ENCODE measurements at regions not wholly inside any gene's neighbourhood (a gene's known extent, or its start where the extent isn't known, plus 50 kb on each side); places are given as distances from the start of the nearest gene placed in this dataset.

DNA sequence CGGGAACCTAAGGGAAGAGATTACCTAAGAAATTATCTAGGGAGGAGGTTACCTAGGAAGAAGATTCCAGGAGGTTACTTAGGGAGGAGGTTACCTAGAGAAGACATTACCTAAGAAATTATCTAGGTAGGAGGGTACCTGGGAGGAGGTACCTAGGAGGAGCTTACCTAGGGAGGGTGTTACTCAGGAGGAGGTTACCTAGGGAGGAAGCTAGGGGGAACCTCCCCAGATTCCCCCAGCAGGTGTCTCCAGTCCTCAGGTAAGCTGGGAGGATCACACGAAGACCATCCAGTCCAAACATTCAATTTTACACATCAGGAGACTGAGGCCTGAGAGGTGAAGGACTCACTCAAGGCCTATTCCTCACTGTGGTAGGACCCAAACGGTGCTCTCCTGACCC lies 482.8 kb downstream of the TBC1D22A start:
- intact Hi-C loops (cut with DNase I) = no loop called here
- no peak for DNase-seq
- H3K4me1 ChIP-seq = no peaks in the 10 kb centered on the region
- 60 to 79% methylated on average over 2 of the region's 3 CpGs for WGBS, 2 donors
- TF ChIP-seq, protein P1, sequence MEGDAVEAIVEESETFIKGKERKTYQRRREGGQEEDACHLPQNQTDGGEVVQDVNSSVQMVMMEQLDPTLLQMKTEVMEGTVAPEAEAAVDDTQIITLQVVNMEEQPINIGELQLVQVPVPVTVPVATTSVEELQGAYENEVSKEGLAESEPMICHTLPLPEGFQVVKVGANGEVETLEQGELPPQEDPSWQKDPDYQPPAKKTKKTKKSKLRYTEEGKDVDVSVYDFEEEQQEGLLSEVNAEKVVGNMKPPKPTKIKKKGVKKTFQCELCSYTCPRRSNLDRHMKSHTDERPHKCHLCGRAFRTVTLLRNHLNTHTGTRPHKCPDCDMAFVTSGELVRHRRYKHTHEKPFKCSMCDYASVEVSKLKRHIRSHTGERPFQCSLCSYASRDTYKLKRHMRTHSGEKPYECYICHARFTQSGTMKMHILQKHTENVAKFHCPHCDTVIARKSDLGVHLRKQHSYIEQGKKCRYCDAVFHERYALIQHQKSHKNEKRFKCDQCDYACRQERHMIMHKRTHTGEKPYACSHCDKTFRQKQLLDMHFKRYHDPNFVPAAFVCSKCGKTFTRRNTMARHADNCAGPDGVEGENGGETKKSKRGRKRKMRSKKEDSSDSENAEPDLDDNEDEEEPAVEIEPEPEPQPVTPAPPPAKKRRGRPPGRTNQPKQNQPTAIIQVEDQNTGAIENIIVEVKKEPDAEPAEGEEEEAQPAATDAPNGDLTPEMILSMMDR (IDR thresholded peaks at IDR 0.05) = no peak
- TF ChIP-seq POLR2A (IDR thresholded peaks at IDR 0.05) = no peak
- no peak overlapping the region for H3K4me3 ChIP-seq
- H3K9me3 ChIP-seq = peaks cover 0 to 3% (median 0%) of the 10 kb centered on the region in 3 donors
- no peak overlapping the region for H3K27ac ChIP-seq
- H3K36me3 ChIP-seq = no peaks in the 10 kb centered on the region
- peaks cover 0 to 51% (median 0%) of the 10 kb centered on the region in 4 donors for H3K27me3 ChIP-seq

DNA sequence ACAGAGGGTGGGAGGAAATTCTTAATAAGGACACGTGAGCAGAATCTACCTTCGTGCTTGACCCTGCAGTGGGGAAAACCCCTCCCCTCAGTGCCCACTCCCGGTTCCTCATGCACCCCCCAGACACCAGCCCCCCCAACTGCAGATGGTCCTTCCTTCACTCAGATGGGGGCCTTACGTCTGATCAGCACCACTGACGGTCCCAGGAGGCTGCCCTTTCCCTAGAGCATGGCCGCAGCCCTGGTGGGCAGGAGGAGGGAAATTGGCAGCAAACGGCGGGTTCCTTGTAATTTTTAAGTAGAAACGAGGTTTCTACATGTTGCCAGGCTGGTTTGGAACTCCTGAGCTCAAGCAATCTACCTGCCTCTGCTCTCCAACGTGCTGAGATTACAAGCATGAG lies 477.7 kb downstream of the TBC1D22A start:
- Histone ChIP-seq H3K4me1 (no peaks in the 10 kb centered on the region), H3K4me3 (no peak overlapping the region), H3K36me3 (no peaks in the 10 kb centered on the region), H3K27ac (no peak overlapping the region), H3K9me3 (peaks cover 0 to 3% (median 0%) of the 10 kb centered on the region in 3 donors), H3K27me3 (peaks cover 0 to 23% (median 0%) of the 10 kb centered on the region in 4 donors)
- no peak for DNase-seq
- intact Hi-C loops (cut with DNase I) = no loop called here
- TF ChIP-seq, protein P1 (IDR thresholded peaks at IDR 0.05) = no peak
- no peak for TF ChIP-seq POLR2A (IDR thresholded peaks at IDR 0.05)
- WGBS, 2 donors = 25 to 45% methylated on average over 5 to 7 of the region's 10 CpGs

DNA sequence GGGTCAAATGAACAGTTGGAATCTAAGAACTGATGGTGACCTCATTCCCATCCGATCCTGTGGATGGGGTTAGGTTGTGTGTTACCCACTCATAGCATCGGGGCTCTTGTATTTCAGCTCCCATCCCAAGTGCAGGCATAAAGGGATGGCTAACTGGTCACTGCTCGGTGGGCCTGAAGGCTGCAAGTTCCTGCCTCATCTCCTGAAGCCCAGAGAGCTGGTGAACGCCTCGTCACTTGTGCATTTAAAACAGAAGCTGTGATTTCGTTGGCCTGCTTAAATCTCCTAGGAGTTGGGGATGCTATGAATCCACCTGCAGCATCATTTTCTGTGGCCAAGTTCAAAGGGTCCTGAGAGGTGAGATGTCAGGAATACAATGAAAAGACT lies 477.0 kb downstream of the TBC1D22A start:
- H3K27ac ChIP-seq = no peak overlapping the region
- 48 to 64% methylated on average over 3 of the region's 6 CpGs for WGBS, 2 donors
- DNase-seq = no peak
- TF ChIP-seq, protein P1 (IDR thresholded peaks at IDR 0.05) = no peak
- TF ChIP-seq POLR2A (IDR thresholded peaks at IDR 0.05) = no peak
- no peak overlapping the region for H3K4me3 ChIP-seq
- peaks cover 0 to 26% (median 0%) of the 10 kb centered on the region in 4 donors for H3K27me3 ChIP-seq
- peaks cover 0 to 3% (median 0%) of the 10 kb centered on the region in 3 donors for H3K9me3 ChIP-seq
- no peaks in the 10 kb centered on the region for H3K4me1 ChIP-seq
- intact Hi-C loops (cut with DNase I) = no loop called here
- H3K36me3 ChIP-seq = no peaks in the 10 kb centered on the region

DNA sequence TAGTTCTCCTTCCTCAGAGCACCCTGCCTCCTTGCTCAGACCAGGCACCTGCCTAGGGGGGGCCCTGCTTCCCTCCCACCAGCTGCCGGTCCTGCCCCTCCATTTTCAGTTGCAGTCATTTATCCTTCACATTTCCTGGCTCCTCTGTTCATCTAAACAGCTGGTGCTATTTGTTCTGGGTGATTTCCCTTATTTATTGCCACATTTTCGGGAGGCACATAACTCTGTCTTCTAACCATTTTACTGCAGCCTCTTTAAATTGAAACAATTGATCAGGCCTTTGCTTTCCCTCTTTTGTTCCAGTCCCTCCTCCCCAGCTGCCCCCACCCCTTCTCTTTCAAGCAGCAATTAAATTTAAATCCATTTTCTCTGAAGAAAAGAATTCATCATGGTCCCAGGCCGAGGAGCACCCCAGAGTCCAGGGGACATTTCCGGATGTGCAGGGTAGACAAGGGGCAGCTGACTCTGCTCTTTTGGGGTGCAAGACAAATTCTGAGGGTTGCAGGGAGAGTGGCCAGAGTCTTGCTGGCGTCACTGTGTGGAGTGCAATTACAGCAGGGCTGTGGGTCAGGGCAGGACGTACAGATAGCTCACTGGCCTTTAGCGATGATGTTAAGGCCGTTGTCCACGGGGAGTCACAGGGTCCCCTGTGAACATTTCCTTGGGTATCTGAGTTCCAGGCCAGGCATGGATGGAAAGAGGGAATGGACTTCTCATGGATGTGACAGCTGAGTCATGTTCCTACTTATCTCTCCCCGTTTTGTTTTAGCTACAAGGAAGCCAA lies 476.4 kb downstream of the TBC1D22A start:
- intact Hi-C loops (cut with DNase I) = no loop called here
- Histone ChIP-seq H3K27ac (no peak overlapping the region), H3K9me3 (peaks cover 0 to 3% (median 0%) of the 10 kb centered on the region in 3 donors), H3K4me1 (no peaks in the 10 kb centered on the region), H3K36me3 (no peaks in the 10 kb centered on the region), H3K27me3 (peaks cover 0 to 26% (median 0%) of the 10 kb centered on the region in 4 donors), H3K4me3 (no peak overlapping the region)
- WGBS, 2 donors = 59 to 69% methylated on average over 8 to 10 of the region's 10 CpGs
- DNase-seq = no peak
- TF ChIP-seq POLR2A (IDR thresholded peaks at IDR 0.05) = no peak
- TF ChIP-seq, protein P1 (IDR thresholded peaks at IDR 0.05) = no peak

DNA sequence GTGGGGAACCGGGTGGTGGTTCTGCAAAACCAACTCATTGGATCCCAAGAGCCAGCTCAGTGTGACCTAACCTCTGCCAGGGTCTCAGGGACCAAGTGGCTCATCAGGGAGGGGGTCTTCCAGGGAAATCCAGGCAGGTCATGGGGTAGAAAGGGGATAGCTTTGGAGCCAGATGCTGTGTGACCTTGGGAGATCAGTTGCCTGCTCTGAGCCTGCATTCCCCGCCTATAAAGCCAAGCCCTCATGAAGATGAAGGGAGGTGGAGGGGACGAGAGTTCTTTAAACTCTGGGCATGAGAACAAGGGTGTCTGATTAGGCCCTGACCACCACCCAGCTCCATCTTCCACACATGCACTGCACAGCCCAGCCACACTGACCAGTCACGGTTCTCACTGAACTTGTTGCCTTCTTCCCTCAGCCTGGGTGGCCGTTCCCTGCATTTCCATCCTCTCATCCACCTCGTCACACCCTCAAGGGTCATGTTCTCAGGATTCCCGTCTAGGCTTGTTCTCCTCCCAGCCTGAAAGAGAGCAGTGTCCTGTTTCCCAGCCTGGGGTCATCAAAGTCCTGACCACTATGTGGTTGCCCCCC lies 475.5 kb downstream of the TBC1D22A start:
- WGBS, 2 donors = 56 to 72% methylated on average over 6 to 7 of the region's 7 CpGs
- no peak for TF ChIP-seq POLR2A (IDR thresholded peaks at IDR 0.05)
- TF ChIP-seq, protein P1 (IDR thresholded peaks at IDR 0.05) = no peak
- no peak for DNase-seq
- intact Hi-C loops (cut with DNase I) = no loop called here
- Histone ChIP-seq H3K4me3 (no peak overlapping the region), H3K9me3 (peaks cover 0 to 8% (median 7%) of the 10 kb centered on the region in 3 donors), H3K27ac (no peak overlapping the region), H3K4me1 (no peaks in the 10 kb centered on the region), H3K36me3 (no peaks in the 10 kb centered on the region), H3K27me3 (peaks cover 0 to 26% (median 0%) of the 10 kb centered on the region in 4 donors)

Measured in esophagus squamous epithelium (tissue), 5 donors.